Medulla oblongata (tissue), 1 donor: ENCODE measurements at regions not wholly inside any gene's neighbourhood (a gene's known extent, or its start where the extent isn't known, plus 50 kb on each side); places are given as distances from the start of the nearest gene placed in this dataset.
A peak's percentile ranks its signal among the peaks of the same experiment; 100 is the strongest.
"Not testable (repeated sequence)": the region's sequence is repeated elsewhere in the genome, so short reads cannot be mapped to it uniquely, and the experiment has no call there.

Source experiments
- DNase-seq: peaks from one replicate; pipeline ENCODE4 v3.0.0-alpha.2; 2015; ENCODE audit errors: extremely low spot score

GRCh38 chr15:72866866-72867616 is 83.5 kb upstream of the ADPGK start:
- DNase-seq, result no peak

- DNase-seq, result no peak
These were observed 82.6 kb upstream of the ADPGK start for GRCh38 chr15:72866182-72866581.

GRCh38 chr15:72865486-72865885 is 81.9 kb upstream of the ADPGK start:
- DNase-seq, result no peak

- no peak for DNase-seq
These were observed 81.1 kb upstream of the ADPGK start for GRCh38 chr15:72864681-72865080.

GRCh38 chr15:72861354-72861910 is 77.9 kb upstream of the ADPGK start:
- DNase-seq, result no peak

GRCh38 chr15:72859757-72860145 is 76.2 kb upstream of the ADPGK start:
- no peak for DNase-seq

GRCh38 chr15:72859017-72859756 is 75.6 kb upstream of the ADPGK start:
- DNase-seq, result peak; percentile 71

GRCh38 chr15:72858205-72858604 is 74.6 kb upstream of the ADPGK start:
- DNase-seq, result no peak

GRCh38 chr15:72857331-72858063 is 73.9 kb upstream of the ADPGK start:
- no peak for DNase-seq

- no peak for DNase-seq
These were observed 73.0 kb upstream of the ADPGK start for GRCh38 chr15:72856549-72857040.

- no peak for DNase-seq
These were observed 72.2 kb upstream of the ADPGK start for GRCh38 chr15:72855791-72856190.

GRCh38 chr15:72852273-72852672 is 68.7 kb upstream of the ADPGK start:
- no peak for DNase-seq

- DNase-seq, result no peak
These were observed 68.0 kb upstream of the ADPGK start for GRCh38 chr15:72851586-72851985.

- no peak for DNase-seq
These were observed 67.3 kb upstream of the ADPGK start for GRCh38 chr15:72850833-72851232.

GRCh38 chr15:72847806-72848205 is 64.2 kb upstream of the ADPGK start:
- DNase-seq, result no peak

GRCh38 chr15:72847033-72847432 is 63.5 kb upstream of the ADPGK start:
- no peak for DNase-seq

- DNase-seq, result no peak
These were observed 62.4 kb upstream of the ADPGK start for GRCh38 chr15:72845981-72846383.

- no peak for DNase-seq
These were observed 60.5 kb upstream of the ADPGK start for GRCh38 chr15:72844067-72844466.

GRCh38 chr15:72843340-72843739 is 59.8 kb upstream of the ADPGK start:
- DNase-seq, result not testable (repeated sequence)

- no peak for DNase-seq
These were observed 56.6 kb upstream of the ADPGK start for GRCh38 chr15:72840114-72840513.

GRCh38 chr15:72838311-72838731 is 54.8 kb upstream of the ADPGK start:
- DNase-seq, result peak; percentile 27

- DNase-seq, result no peak
These were observed 53.2 kb upstream of the ADPGK start for GRCh38 chr15:72836676-72837330.
